Stimulated activated CD8-positive, alpha-beta memory T cell treated with anti-CD3 and anti-CD28 coated beads, Interleukin-4, amount 100 ng/mL, for 48 hours (primary cell): ENCODE measurements at regions not wholly inside any gene's neighbourhood (a gene's known extent, or its start where the extent isn't known, plus 50 kb on each side); places are given as distances from the start of the nearest gene placed in this dataset.
"Not testable (repeated sequence)": the region's sequence is repeated elsewhere in the genome, so short reads cannot be mapped to it uniquely, and the experiment has no call there.

Experiments
- DNase-seq: peaks from one replicate; pipeline ENCODE4 v3.0.0-alpha.2; 2020

- DNase-seq, result no peak
These were observed 216.1 kb downstream of the MEF2C start for GRCh38 chr5:88666761-88667495.

- no peak for DNase-seq
These were observed 217.2 kb downstream of the MEF2C start for GRCh38 chr5:88665750-88666215.

GRCh38 chr5:88664645-88665044, 218.3 kb downstream of the MEF2C start:
- no peak for DNase-seq

GRCh38 chr5:88663793-88664216, 219.2 kb downstream of the MEF2C start:
- no peak for DNase-seq

- no peak for DNase-seq
These were observed 220.1 kb downstream of the MEF2C start for GRCh38 chr5:88662846-88663245.

GRCh38 chr5:88661806-88662207, 221.2 kb downstream of the MEF2C start:
- no peak for DNase-seq

- DNase-seq, result peak; percentile 57
These were observed 221.8 kb downstream of the MEF2C start for GRCh38 chr5:88660947-88661805.

- no peak for DNase-seq
These were observed 222.6 kb downstream of the MEF2C start for GRCh38 chr5:88660264-88660946.

GRCh38 chr5:88659529-88660263, 223.3 kb downstream of the MEF2C start:
- no peak for DNase-seq

GRCh38 chr5:88658886-88659285, 224.1 kb downstream of the MEF2C start:
- DNase-seq, result no peak

GRCh38 chr5:88657906-88658775, 224.8 kb downstream of the MEF2C start:
- no peak for DNase-seq

GRCh38 chr5:88657136-88657535, 225.8 kb downstream of the MEF2C start:
- no peak for DNase-seq

- no peak for DNase-seq
These were observed 226.6 kb downstream of the MEF2C start for GRCh38 chr5:88656221-88656950.

- DNase-seq, result no peak
These were observed 229.5 kb downstream of the MEF2C start for GRCh38 chr5:88653471-88653870.

GRCh38 chr5:88647901-88648300, 235.1 kb downstream of the MEF2C start:
- no peak for DNase-seq

- no peak for DNase-seq
These were observed 236.1 kb downstream of the MEF2C start for GRCh38 chr5:88646866-88647265.

GRCh38 chr5:88644676-88645075, 238.3 kb downstream of the MEF2C start:
- DNase-seq, result no peak

- no peak for DNase-seq
These were observed 239.7 kb downstream of the MEF2C start for GRCh38 chr5:88643315-88643714.

GRCh38 chr5:88634014-88634413, 249.0 kb downstream of the MEF2C start:
- DNase-seq, result no peak

GRCh38 chr5:88622890-88623289, 260.1 kb downstream of the MEF2C start:
- not testable (repeated sequence) for DNase-seq

GRCh38 chr5:88615767-88616166, 267.2 kb downstream of the MEF2C start:
- not testable (repeated sequence) for DNase-seq
